Hepatic stellate cell (primary cell): ENCODE measurements at regions not wholly inside any gene's neighbourhood (a gene's known extent, or its start where the extent isn't known, plus 50 kb on each side); places are given as distances from the start of the nearest gene placed in this dataset.
A peak's percentile ranks its signal among the peaks of the same experiment; 100 is the strongest.
"Not testable (repeated sequence)": the region's sequence is repeated elsewhere in the genome, so short reads cannot be mapped to it uniquely, and the experiment has no call there.

Source experiments
- DNase-seq: peaks from one replicate; pipeline ENCODE4 v3.0.0; 2011; ENCODE audit warnings: low spot score

- no peak for DNase-seq
Observed at GRCh38 chr10:59454171-59454919, 92.0 kb upstream of the FAM13C start.

- DNase-seq = no peak
Observed at GRCh38 chr10:59448616-59449015, 86.3 kb upstream of the FAM13C start.

GRCh38 chr10:59435707-59436106, 73.4 kb upstream of the FAM13C start:
- no peak for DNase-seq

GRCh38 chr10:59434463-59435321, 72.3 kb upstream of the FAM13C start:
- peak; percentile 9 for DNase-seq

- DNase-seq = no peak
Observed at GRCh38 chr10:59433720-59434428, 71.5 kb upstream of the FAM13C start.

DNA sequence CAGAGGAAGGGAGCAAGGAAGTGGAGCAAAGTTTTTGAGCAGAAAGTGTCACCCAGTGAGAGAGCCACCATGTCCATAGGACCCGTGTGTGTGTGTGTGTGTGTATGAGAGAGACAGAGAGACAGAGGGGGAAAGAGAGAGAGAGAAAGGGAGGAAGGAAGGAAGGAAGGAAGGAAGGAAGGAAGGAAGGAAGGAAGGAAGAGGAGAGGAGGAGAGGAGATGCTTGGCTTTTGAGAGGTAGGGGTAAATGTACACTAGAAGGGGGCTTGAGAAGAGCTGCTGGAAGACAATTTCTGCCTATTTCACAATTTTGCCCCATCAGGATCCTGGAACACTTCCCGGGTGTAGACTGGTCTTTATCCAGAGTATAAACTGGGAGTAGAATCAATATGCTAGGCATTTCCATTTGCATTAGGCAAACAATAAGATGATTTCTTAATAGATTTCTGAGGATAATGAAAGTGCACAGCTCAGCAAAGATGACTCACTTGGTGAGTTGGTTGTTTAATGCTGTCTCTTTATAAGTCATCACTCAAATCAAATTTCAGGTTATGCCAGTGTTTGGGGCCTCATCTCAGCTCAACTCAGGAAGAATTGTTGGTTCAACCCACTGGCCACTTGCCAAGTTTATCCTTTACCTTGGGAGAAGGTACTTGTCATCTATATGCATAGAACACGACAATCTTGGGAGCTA, 70.0 kb upstream of the FAM13C start:
- DNase-seq = no peak

DNA sequence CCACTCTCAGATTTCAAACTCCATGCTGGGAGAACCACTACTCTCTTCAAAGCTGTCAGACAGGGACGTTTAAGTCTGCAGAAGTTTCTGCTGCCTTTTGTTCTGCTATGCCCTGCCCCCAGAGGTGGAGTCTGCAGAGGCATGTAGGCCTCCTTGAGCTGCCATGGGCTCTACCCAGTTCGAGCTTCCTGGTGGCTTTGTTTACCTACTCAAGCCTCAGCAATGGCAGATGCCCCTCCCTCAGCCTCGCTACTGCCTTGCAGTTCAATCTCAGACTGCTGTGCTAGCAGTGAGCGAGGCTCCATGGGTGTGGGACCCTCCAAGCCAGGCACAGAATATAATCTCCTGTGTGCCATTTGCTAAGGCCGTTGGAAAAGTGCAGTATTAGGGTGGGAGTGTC, 51.4 kb upstream of the FAM13C start:
- DNase-seq = not testable (repeated sequence)
